Suprapubic skin (tissue), 4 donors: ENCODE measurements at regions not wholly inside any gene's neighbourhood (a gene's known extent, or its start where the extent isn't known, plus 50 kb on each side); places are given as distances from the start of the nearest gene placed in this dataset.

Experiments used
- POLR2A ChIP-seq, 2 donors: fragments of 450-650 bp; IDR thresholded peaks; one replicate each; pipeline ENCODE4 v1.6.1; 2017; ENCODE audit warnings: antibody characterized with exemption in 2 of 2, mild to moderate bottlenecking in 2 of 2, moderate library complexity in 2 of 2
- POLR2AphosphoS5 ChIP-seq, 3 donors: sonication (generic); formaldehyde crosslinking; IDR thresholded peaks; one replicate each; pipeline ENCODE4 v1.6.1; 2017; ENCODE audit warnings: antibody characterized with exemption in 3 of 3
- TF ChIP-seq, protein P1 (sequence below), 2 donors: fragments of 200-600 bp in 1 of 2; fragments of 450-650 bp in 1 of 2; sonication (generic) in 1 of 2; IDR thresholded peaks; one replicate each; pipeline ENCODE4 v1.5.1; 2016 to 2019; ENCODE audit warnings: antibody characterized with exemption in 2 of 2, mild to moderate bottlenecking in 1 of 2, moderate library complexity in 1 of 2

DNA sequence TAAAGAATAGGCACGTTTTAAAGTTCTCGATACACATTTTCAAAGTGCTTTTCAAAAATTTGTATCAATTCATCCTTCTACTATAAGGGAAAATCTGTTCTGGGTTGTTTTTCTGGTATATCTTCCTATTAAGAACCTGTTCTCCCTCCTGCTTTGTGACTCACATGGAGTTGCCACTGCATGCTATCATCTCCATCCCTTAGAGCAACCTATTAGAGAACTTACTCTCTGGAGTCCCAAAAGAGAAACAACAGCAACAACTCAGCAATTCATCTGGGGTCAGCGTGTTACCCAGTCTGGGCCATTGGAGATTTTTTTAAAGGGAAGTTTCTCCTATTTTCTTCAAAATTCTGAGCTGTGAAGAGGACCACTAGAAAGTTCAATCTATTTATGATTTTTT, 227.4 kb downstream of the HLX start:
- no peak for TF ChIP-seq POLR2A (IDR thresholded peaks at IDR 0.05)
- no peak for TF ChIP-seq POLR2AphosphoS5 (IDR thresholded peaks at IDR 0.05)
- TF ChIP-seq, protein P1, sequence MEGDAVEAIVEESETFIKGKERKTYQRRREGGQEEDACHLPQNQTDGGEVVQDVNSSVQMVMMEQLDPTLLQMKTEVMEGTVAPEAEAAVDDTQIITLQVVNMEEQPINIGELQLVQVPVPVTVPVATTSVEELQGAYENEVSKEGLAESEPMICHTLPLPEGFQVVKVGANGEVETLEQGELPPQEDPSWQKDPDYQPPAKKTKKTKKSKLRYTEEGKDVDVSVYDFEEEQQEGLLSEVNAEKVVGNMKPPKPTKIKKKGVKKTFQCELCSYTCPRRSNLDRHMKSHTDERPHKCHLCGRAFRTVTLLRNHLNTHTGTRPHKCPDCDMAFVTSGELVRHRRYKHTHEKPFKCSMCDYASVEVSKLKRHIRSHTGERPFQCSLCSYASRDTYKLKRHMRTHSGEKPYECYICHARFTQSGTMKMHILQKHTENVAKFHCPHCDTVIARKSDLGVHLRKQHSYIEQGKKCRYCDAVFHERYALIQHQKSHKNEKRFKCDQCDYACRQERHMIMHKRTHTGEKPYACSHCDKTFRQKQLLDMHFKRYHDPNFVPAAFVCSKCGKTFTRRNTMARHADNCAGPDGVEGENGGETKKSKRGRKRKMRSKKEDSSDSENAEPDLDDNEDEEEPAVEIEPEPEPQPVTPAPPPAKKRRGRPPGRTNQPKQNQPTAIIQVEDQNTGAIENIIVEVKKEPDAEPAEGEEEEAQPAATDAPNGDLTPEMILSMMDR (IDR thresholded peaks at IDR 0.05), result no peak
